ENCODE measurements at regions not wholly inside any gene's neighbourhood (a gene's known extent, or its start where the extent isn't known, plus 50 kb on each side); places are given as distances from the start of the nearest gene placed in this dataset.

- TF ChIP-seq CTCF (IDR thresholded peaks at IDR 0.05) (no peak), POLR2A (IDR thresholded peaks at IDR 0.05) (no peak), POLR2AphosphoS5 (IDR thresholded peaks at IDR 0.05) (no peak)
Observed at GRCh38 chr6:48290595-48290994, 179.6 kb upstream of the PTCHD4 start.
